Mammary epithelial cell (primary cell): ENCODE measurements at regions not wholly inside any gene's neighbourhood (a gene's known extent, or its start where the extent isn't known, plus 50 kb on each side); places are given as distances from the start of the nearest gene placed in this dataset.

ENCODE experiments used
- EZH2 ChIP-seq: IDR thresholded peaks from 2 replicates; pipeline ENCODE4 v1.6.1; 2012; ENCODE audit warnings: low read length, inconsistent platforms, borderline replicate concordance
- TF ChIP-seq, protein P1 (sequence below), 2 donors: IDR thresholded peaks in 1 of 2; conservative IDR thresholded peaks in 1 of 2; 2 replicates each; pipeline ENCODE4 v1.5.1; 2011 to 2012; ENCODE audit warnings: inconsistent platforms in 2 of 2, low read length in 2 of 2, mild to moderate bottlenecking in 2 of 2, control low read depth in 1 of 2, low read depth in 1 of 2; ENCODE audit not compliant: insufficient read depth in 1 of 2; ENCODE audit errors: extremely low read depth in 1 of 2

DNA sequence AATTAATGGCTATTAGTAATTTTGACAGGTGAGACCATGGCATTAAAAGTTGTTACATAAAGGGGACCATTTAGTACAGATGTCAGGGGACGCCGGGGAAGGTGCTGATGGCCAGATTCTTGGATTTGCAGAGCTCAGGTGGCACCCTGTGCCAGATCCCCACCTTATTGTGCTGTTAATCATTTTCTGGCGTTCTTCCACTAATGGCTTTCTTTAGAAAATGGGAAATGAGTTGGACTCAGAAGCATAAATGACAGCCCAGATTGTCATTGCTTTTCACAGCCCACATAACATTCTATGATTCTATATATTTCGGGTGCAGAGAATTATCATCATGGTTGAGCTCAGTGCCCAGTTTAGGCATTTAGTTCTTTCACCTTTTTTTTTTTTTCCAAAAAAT lies 257.2 kb upstream of the TCF4 start:
- TF ChIP-seq, protein P1, sequence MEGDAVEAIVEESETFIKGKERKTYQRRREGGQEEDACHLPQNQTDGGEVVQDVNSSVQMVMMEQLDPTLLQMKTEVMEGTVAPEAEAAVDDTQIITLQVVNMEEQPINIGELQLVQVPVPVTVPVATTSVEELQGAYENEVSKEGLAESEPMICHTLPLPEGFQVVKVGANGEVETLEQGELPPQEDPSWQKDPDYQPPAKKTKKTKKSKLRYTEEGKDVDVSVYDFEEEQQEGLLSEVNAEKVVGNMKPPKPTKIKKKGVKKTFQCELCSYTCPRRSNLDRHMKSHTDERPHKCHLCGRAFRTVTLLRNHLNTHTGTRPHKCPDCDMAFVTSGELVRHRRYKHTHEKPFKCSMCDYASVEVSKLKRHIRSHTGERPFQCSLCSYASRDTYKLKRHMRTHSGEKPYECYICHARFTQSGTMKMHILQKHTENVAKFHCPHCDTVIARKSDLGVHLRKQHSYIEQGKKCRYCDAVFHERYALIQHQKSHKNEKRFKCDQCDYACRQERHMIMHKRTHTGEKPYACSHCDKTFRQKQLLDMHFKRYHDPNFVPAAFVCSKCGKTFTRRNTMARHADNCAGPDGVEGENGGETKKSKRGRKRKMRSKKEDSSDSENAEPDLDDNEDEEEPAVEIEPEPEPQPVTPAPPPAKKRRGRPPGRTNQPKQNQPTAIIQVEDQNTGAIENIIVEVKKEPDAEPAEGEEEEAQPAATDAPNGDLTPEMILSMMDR (conservative IDR thresholded peaks at IDR 0.05 in 1 of 2, IDR thresholded peaks at IDR 0.05 in 1 of 2; ENCODE audit: extremely low read depth in 1 of 2, insufficient read depth in 1 of 2, low read depth in 1 of 2, low read length in 2 of 2): no peak
- TF ChIP-seq EZH2: no peak
